ENCODE measurements at regions not wholly inside any gene's neighbourhood (a gene's known extent, or its start where the extent isn't known, plus 50 kb on each side); places are given as distances from the start of the nearest gene placed in this dataset.

- no peak for DNase-seq
- H3K4me3 Mint-ChIP-seq, result no peak overlapping the region
- WGBS (ENCODE audit: extremely low coverage, insufficient read length, low lambda C conversion rate), result no CpG with 5 or more reads among the region's 3 CpGs
Observed at GRCh38 chr4:163857903-163858302, 363.4 kb downstream of the TMA16 start.

More at GRCh38 chr4:163857903-163858302, 363.4 kb downstream of the TMA16 start:
- Mint-ChIP-seq H3K27me3 (ENCODE audit: low read depth) (no peaks in the 10 kb centered on the region), H3K4me1 (peaks cover 6 to 12% of the 10 kb centered on the region in 2 experiments; a peak in 3 of 4 replicates), H3K9me3 (no peaks in the 10 kb centered on the region), H3K27ac (no peak overlapping the region), H3K36me3 (ENCODE audit: insufficient read depth in 1 of 3, low read depth in 3 of 3) (no peaks in the 10 kb centered on the region)
- no peak overlapping the region for H3K4me2 ChIP-seq (ENCODE audit: insufficient read depth, insufficient read length, low read length)
- H2AK5ac ChIP-seq (ENCODE audit: insufficient read length, low read length), result no peak overlapping the region
- no peak overlapping the region for H3K23ac ChIP-seq (ENCODE audit: insufficient read length, low read depth, low read length)
- H3K4me1 ChIP-seq (ENCODE audit: insufficient read depth, low read length), result no peaks in the 10 kb centered on the region
- no peak overlapping the region for H2BK12ac ChIP-seq (ENCODE audit: insufficient read length, low read depth, low read length)
- H4K5ac ChIP-seq (ENCODE audit: insufficient read length, low read depth, low read length), result no peak overlapping the region
- H3K27me3 ChIP-seq (ENCODE audit: insufficient read depth, low read length), result no peaks in the 10 kb centered on the region
- H2BK15ac ChIP-seq (ENCODE audit: low read depth, low read length), result no peak overlapping the region
- H4K91ac ChIP-seq (ENCODE audit: insufficient read length, low read depth, low read length), result no peak overlapping the region
- H3K9ac ChIP-seq (ENCODE audit: extremely low read depth, insufficient read length, low read length), result no peak overlapping the region
- no peak overlapping the region for H3K14ac ChIP-seq (ENCODE audit: insufficient read depth, low read length)
- no peak overlapping the region for H3T11ph ChIP-seq (ENCODE audit: low read length)
- no peaks in the 10 kb centered on the region for H3K9me3 ChIP-seq (ENCODE audit: control insufficient read depth, low read depth, low read length)
- H3K23me2 ChIP-seq (ENCODE audit: insufficient read length, low read depth, low read length, poor library complexity, severe bottlenecking), result no peaks in the 10 kb centered on the region
- no peak overlapping the region for H2BK5ac ChIP-seq (ENCODE audit: insufficient read length, low read length)
- H3K79me1 ChIP-seq (ENCODE audit: insufficient read depth, low read depth, low read length, poor library complexity, severe bottlenecking), result no peaks in the 10 kb centered on the region
- H3K56ac ChIP-seq (ENCODE audit: insufficient read length, low read depth, low read length), result no peak overlapping the region
- no peak overlapping the region for H2BK20ac ChIP-seq (ENCODE audit: low read depth, low read length, poor library complexity, severe bottlenecking)
- TF ChIP-seq CTCF (conservative IDR thresholded peaks at IDR 0.05), result no peak
- no peak overlapping the region for H2BK120ac ChIP-seq (ENCODE audit: low read depth, low read length, poor library complexity, severe bottlenecking)
- H4K8ac ChIP-seq (replicated peaks; ENCODE audit: insufficient read length, low read depth, low read length), result no peak overlapping the region
- H2AFZ ChIP-seq (ENCODE audit: low read length), result no peak overlapping the region
- no peak overlapping the region for H3K27ac ChIP-seq (ENCODE audit: insufficient read length, low read depth, low read length)
- H3K4ac ChIP-seq (ENCODE audit: low read depth, low read length), result no peak overlapping the region
- no peaks in the 10 kb centered on the region for H4K20me1 ChIP-seq (ENCODE audit: control insufficient read depth, insufficient read depth, insufficient read length)
- no peaks in the 10 kb centered on the region for H3K79me2 ChIP-seq (ENCODE audit: insufficient read depth, low read length)
- no peak overlapping the region for H3K18ac ChIP-seq (ENCODE audit: insufficient read length, low read depth, low read length)
